Mononuclear cell (primary cell): ENCODE measurements at regions not wholly inside any gene's neighbourhood (a gene's known extent, or its start where the extent isn't known, plus 50 kb on each side); places are given as distances from the start of the nearest gene placed in this dataset.

Experiments
- H3K27me3 ChIP-seq: 2 replicates; pipeline ENCODE4 v1.6.0; 2011; ENCODE audit warnings: low read length, control low read depth; ENCODE audit not compliant: insufficient read depth
- H3K4me1 ChIP-seq: 2 replicates; pipeline ENCODE4 v1.5.1; 2011; ENCODE audit warnings: mild to moderate bottlenecking, low read length, control low read depth; ENCODE audit not compliant: insufficient read depth
- H3K4me3 ChIP-seq: 2 replicates; pipeline ENCODE4 v1.5.1; 2011; ENCODE audit warnings: mild to moderate bottlenecking, low read length, moderate library complexity
- H3K9me3 ChIP-seq: 2 replicates; pipeline ENCODE4 v1.5.1; 2011; ENCODE audit warnings: low read depth, mild to moderate bottlenecking, control low read depth, low read length

GRCh38 chr1:9179463-9180110 lies 50.7 kb upstream of the GPR157 start:
- H3K4me3 ChIP-seq: no peak overlapping the region
- peaks cover 28% of the 10 kb centered on the region for H3K4me1 ChIP-seq
- peaks cover 17% of the 10 kb centered on the region for H3K27me3 ChIP-seq
- H3K9me3 ChIP-seq: no peaks in the 10 kb centered on the region

GRCh38 chr1:9180111-9180819 lies 51.4 kb upstream of the GPR157 start:
- peaks cover 28% of the 10 kb centered on the region for H3K4me1 ChIP-seq
- peaks cover 17% of the 10 kb centered on the region for H3K27me3 ChIP-seq

GRCh38 chr1:9181176-9181906 lies 52.4 kb upstream of the GPR157 start:
- peaks cover 17% of the 10 kb centered on the region for H3K27me3 ChIP-seq
- no peak overlapping the region for H3K4me3 ChIP-seq

More at GRCh38 chr1:9180111-9180819, 51.4 kb upstream of the GPR157 start:
- Histone ChIP-seq H3K9me3 (no peaks in the 10 kb centered on the region), H3K4me3 (no peak overlapping the region)

GRCh38 chr1:9181990-9182783 lies 52.4 kb upstream of the H6PD start:
- H3K4me1 ChIP-seq: peaks cover 28% of the 10 kb centered on the region
- H3K4me3 ChIP-seq: peak overlapping the region; percentile 12
- no peaks in the 10 kb centered on the region for H3K9me3 ChIP-seq
- peaks cover 17% of the 10 kb centered on the region for H3K27me3 ChIP-seq

More at GRCh38 chr1:9181176-9181906, 52.4 kb upstream of the GPR157 start:
- Histone ChIP-seq H3K9me3 (no peaks in the 10 kb centered on the region), H3K4me1 (peaks cover 28% of the 10 kb centered on the region)

- peaks cover 17% of the 10 kb centered on the region for H3K27me3 ChIP-seq
- H3K9me3 ChIP-seq: no peaks in the 10 kb centered on the region
- peak overlapping the region; percentile 12 for H3K4me3 ChIP-seq
- peaks cover 28% of the 10 kb centered on the region for H3K4me1 ChIP-seq
These were observed 51.8 kb upstream of the H6PD start for GRCh38 chr1:9182784-9183257.

- peaks cover 28% of the 10 kb centered on the region for H3K4me1 ChIP-seq
- H3K9me3 ChIP-seq: no peaks in the 10 kb centered on the region
- H3K4me3 ChIP-seq: no peak overlapping the region
- H3K27me3 ChIP-seq: peaks cover 17% of the 10 kb centered on the region
These were observed 51.1 kb upstream of the H6PD start for GRCh38 chr1:9183441-9183840.

- Histone ChIP-seq H3K4me3 (no peak overlapping the region), H3K4me1 (peaks cover 28% of the 10 kb centered on the region), H3K9me3 (no peaks in the 10 kb centered on the region), H3K27me3 (peaks cover 17% of the 10 kb centered on the region)
These were observed 50.7 kb upstream of the H6PD start for GRCh38 chr1:9183898-9184297.

GRCh38 chr1:9184749-9185148 lies 49.8 kb upstream of the H6PD start:
- no peak overlapping the region for H3K4me3 ChIP-seq
- peaks cover 24% of the 10 kb centered on the region for H3K4me1 ChIP-seq
- H3K9me3 ChIP-seq: no peaks in the 10 kb centered on the region
- peaks cover 17% of the 10 kb centered on the region for H3K27me3 ChIP-seq
